ENCODE measurements at regions not wholly inside any gene's neighbourhood (a gene's known extent, or its start where the extent isn't known, plus 50 kb on each side); places are given as distances from the start of the nearest gene placed in this dataset.

GRCh38 chr9:78919701-78920100 lies 622.8 kb downstream of the PSAT1 start:
- H3K9me3 Mint-ChIP-seq: peaks cover 19% of the 10 kb centered on the region
- no peaks in the 10 kb centered on the region for H3K27me3 Mint-ChIP-seq (ENCODE audit: insufficient read depth, low read depth)
- no peak overlapping the region for H3K9ac ChIP-seq

GRCh38 chr9:78921341-78921740 lies 624.4 kb downstream of the PSAT1 start:
- Histone ChIP-seq H3K9me3 (ENCODE audit: low read depth) (no peaks in the 10 kb centered on the region), H3K4me3 (no peak overlapping the region), H3K9ac (no peak overlapping the region), H2AFZ (replicated peaks) (no peak overlapping the region), H3K36me3 (no peaks in the 10 kb centered on the region), H3K4me2 (no peak overlapping the region), H3F3A (ENCODE audit: low read depth) (no peaks in the 10 kb centered on the region), H4K20me1 (ENCODE audit: low read depth) (no peaks in the 10 kb centered on the region), H3K4me1 (no peaks in the 10 kb centered on the region), H3K27me3 (no peaks in the 10 kb centered on the region), H3K79me2 (ENCODE audit: low read depth) (no peaks in the 10 kb centered on the region), H3K27ac (no peak overlapping the region)
- TF ChIP-seq CTCF (IDR thresholded peaks at IDR 0.05) (no peak), EZH2phosphoT487 (IDR thresholded peaks at IDR 0.05) (no peak), EZH2 (IDR thresholded peaks at IDR 0.05) (no peak)
- peaks cover 15% of the 10 kb centered on the region for H3K9me3 Mint-ChIP-seq
- H3K4me3 Mint-ChIP-seq: no peak overlapping the region
- DNase-seq (ENCODE audit: low spot score): no peak
- no peaks in the 10 kb centered on the region for H3K4me1 Mint-ChIP-seq
- peaks cover 2% of the 10 kb centered on the region for H3K36me3 Mint-ChIP-seq
- H3K27me3 Mint-ChIP-seq (ENCODE audit: insufficient read depth, low read depth): no peaks in the 10 kb centered on the region
- H3K27ac Mint-ChIP-seq: no peak overlapping the region

More at GRCh38 chr9:78919701-78920100, 622.8 kb downstream of the PSAT1 start:
- no peaks in the 10 kb centered on the region for H3F3A ChIP-seq (ENCODE audit: low read depth)
- no peaks in the 10 kb centered on the region for H4K20me1 ChIP-seq (ENCODE audit: low read depth)
- H3K79me2 ChIP-seq (ENCODE audit: low read depth): no peaks in the 10 kb centered on the region
- no peak overlapping the region for H3K27ac ChIP-seq
- no peak overlapping the region for H3K4me3 ChIP-seq
- H3K27me3 ChIP-seq: no peaks in the 10 kb centered on the region
- DNase-seq (ENCODE audit: low spot score): no peak
- no peak overlapping the region for H2AFZ ChIP-seq (replicated peaks)
- no peak overlapping the region for H3K4me2 ChIP-seq
- H3K4me1 Mint-ChIP-seq: no peaks in the 10 kb centered on the region
- peaks cover 2% of the 10 kb centered on the region for H3K36me3 Mint-ChIP-seq
- H3K4me3 Mint-ChIP-seq: no peak overlapping the region
- no peak overlapping the region for H3K27ac Mint-ChIP-seq
- no peaks in the 10 kb centered on the region for H3K9me3 ChIP-seq (ENCODE audit: low read depth)
- no peaks in the 10 kb centered on the region for H3K36me3 ChIP-seq
- no peaks in the 10 kb centered on the region for H3K4me1 ChIP-seq
- TF ChIP-seq EZH2 (IDR thresholded peaks at IDR 0.05) (no peak), EZH2phosphoT487 (IDR thresholded peaks at IDR 0.05) (no peak), CTCF (IDR thresholded peaks at IDR 0.05) (no peak)

GRCh38 chr9:78923966-78924659 lies 627.2 kb downstream of the PSAT1 start:
- no peaks in the 10 kb centered on the region for H3K9me3 ChIP-seq (ENCODE audit: low read depth)
- no peak for DNase-seq (ENCODE audit: low spot score)
- H3K27me3 Mint-ChIP-seq (ENCODE audit: insufficient read depth, low read depth): no peaks in the 10 kb centered on the region
- no peak overlapping the region for H3K27ac Mint-ChIP-seq
- no peaks in the 10 kb centered on the region for H3K4me1 ChIP-seq
- no peaks in the 10 kb centered on the region for H3K4me1 Mint-ChIP-seq
- H2AFZ ChIP-seq (replicated peaks): no peak overlapping the region
- no peak overlapping the region for H3K4me3 Mint-ChIP-seq
- no peaks in the 10 kb centered on the region for H3F3A ChIP-seq (ENCODE audit: low read depth)
- H3K36me3 Mint-ChIP-seq: no peaks in the 10 kb centered on the region
- H3K36me3 ChIP-seq: no peaks in the 10 kb centered on the region
- no peaks in the 10 kb centered on the region for H3K9me3 Mint-ChIP-seq
- H3K27me3 ChIP-seq: no peaks in the 10 kb centered on the region
- TF ChIP-seq EZH2 (IDR thresholded peaks at IDR 0.05): no peak
- TF ChIP-seq CTCF (IDR thresholded peaks at IDR 0.05): no peak
- no peak for TF ChIP-seq EZH2phosphoT487 (IDR thresholded peaks at IDR 0.05)
- H4K20me1 ChIP-seq (ENCODE audit: low read depth): no peaks in the 10 kb centered on the region
- no peak overlapping the region for H3K9ac ChIP-seq
- H3K4me2 ChIP-seq: no peak overlapping the region
- no peak overlapping the region for H3K27ac ChIP-seq
- H3K4me3 ChIP-seq: no peak overlapping the region
- no peaks in the 10 kb centered on the region for H3K79me2 ChIP-seq (ENCODE audit: low read depth)
